Ovary (tissue), 7 donors: ENCODE measurements at regions not wholly inside any gene's neighbourhood (a gene's known extent, or its start where the extent isn't known, plus 50 kb on each side); places are given as distances from the start of the nearest gene placed in this dataset.

ENCODE experiments used
- DNase-seq, 5 donors: peaks; one replicate each; pipeline ENCODE4 v3.0.0-alpha.2; 2019 to 2020
- H3K27ac ChIP-seq, 2 donors: fragments of 200-600 bp; one replicate each; pipeline versions ENCODE4 v1.5.1 to v1.8.0; 2019 to 2022
- H3K27me3 ChIP-seq: fragments of 200-600 bp; one replicate; pipeline ENCODE4 v1.8.0; 2022
- H3K36me3 ChIP-seq: fragments of 200-600 bp; sonication (generic); one replicate; pipeline ENCODE4 v1.5.1; 2019
- H3K4me1 ChIP-seq: one replicate; pipeline ENCODE4 v1.8.1; 2013; ENCODE audit warnings: mild to moderate bottlenecking, moderate library complexity; ENCODE audit not compliant: insufficient read depth
- H3K4me3 ChIP-seq: fragments of 200-600 bp; sonication (generic); one replicate; pipeline ENCODE4 v1.5.1; 2017
- H3K9me3 ChIP-seq, 2 donors: fragments of 200-600 bp in 1 of 2; sonication (generic) in 1 of 2; one replicate each; pipeline versions ENCODE4 v1.5.1 to v1.8.1; 2013 to 2019; ENCODE audit warnings: mild to moderate bottlenecking in 1 of 2, moderate library complexity in 1 of 2
- EP300 ChIP-seq: sonication (generic); formaldehyde crosslinking; IDR thresholded peaks from one replicate; pipeline ENCODE4 v1.6.1; 2017; ENCODE audit warnings: antibody characterized with exemption
- POLR2A ChIP-seq: fragments of 450-650 bp; IDR thresholded peaks from one replicate; pipeline ENCODE4 v1.6.1; 2017; ENCODE audit warnings: antibody characterized with exemption, mild to moderate bottlenecking, moderate library complexity
- WGBS, 3 donors: extraction: QIAGEN DNeasy Blood & Tissue Kit in 1 of 3; methylation state at CpG; one replicate each; pipeline versions ENCODE4 v1.1.5 to v1.1.7; 2013 to 2017; 5-methylcytosine and 5-hydroxymethylcytosine counted together
- intact Hi-C, 4 donors: fragments of 100-400 bp; cut with DNase I; formaldehyde crosslinking; loops; one replicate each; pipeline versions ENCODE4 v1.11.0 to v1.15.1; 2022 to 2023
- TF ChIP-seq, protein P1 (sequence below), 3 donors: fragments of 450-650 bp in 2 of 3; fragments of 200-600 bp in 1 of 3; IDR thresholded peaks; one replicate each; pipeline versions ENCODE4 v1.5.1 to v1.8.0; 2016 to 2022; ENCODE audit warnings: antibody characterized with exemption in 3 of 3, mild to moderate bottlenecking in 1 of 3
- donor health status: DM: no; HTN: no; CAD: no; lungs with moderate emphysema.
- donor health status: DM: no; HTN: no; CAD: no.
- donor health status: Bipolar disorder and iron deficiency.
- donor health status: DM: no; HTN: no; CAD: no.
- donor health status: DM: yes; HTN: yes; CAD: no.

DNA sequence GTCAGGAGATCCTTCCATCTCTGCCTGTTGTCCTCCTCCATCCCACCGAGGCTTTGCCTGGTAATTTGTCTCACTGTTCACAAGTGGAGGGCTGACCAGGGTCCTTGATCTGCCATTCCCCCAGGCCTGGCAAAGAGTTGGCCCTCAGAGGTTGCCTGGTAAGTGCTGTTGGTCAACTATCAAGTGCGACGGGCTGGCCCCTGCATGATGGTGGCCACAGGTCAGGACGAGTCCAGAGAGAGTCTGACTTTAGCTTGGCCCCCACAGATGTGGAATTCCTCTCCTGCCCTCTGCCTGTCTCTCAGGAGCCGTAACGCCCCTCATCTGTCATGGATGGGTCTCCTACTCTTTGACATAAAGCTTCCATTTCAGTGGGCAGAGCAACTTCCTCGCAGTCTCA is 97.3 kb upstream of the SMIM21 start:
- Histone ChIP-seq H3K4me3 (no peak overlapping the region), H3K4me1 (no peaks in the 10 kb centered on the region), H3K27me3 (no peaks in the 10 kb centered on the region), H3K9me3 (no peaks in the 10 kb centered on the region), H3K36me3 (no peaks in the 10 kb centered on the region), H3K27ac (no peak overlapping the region)
- TF ChIP-seq EP300, result no peak
- TF ChIP-seq, protein P1, sequence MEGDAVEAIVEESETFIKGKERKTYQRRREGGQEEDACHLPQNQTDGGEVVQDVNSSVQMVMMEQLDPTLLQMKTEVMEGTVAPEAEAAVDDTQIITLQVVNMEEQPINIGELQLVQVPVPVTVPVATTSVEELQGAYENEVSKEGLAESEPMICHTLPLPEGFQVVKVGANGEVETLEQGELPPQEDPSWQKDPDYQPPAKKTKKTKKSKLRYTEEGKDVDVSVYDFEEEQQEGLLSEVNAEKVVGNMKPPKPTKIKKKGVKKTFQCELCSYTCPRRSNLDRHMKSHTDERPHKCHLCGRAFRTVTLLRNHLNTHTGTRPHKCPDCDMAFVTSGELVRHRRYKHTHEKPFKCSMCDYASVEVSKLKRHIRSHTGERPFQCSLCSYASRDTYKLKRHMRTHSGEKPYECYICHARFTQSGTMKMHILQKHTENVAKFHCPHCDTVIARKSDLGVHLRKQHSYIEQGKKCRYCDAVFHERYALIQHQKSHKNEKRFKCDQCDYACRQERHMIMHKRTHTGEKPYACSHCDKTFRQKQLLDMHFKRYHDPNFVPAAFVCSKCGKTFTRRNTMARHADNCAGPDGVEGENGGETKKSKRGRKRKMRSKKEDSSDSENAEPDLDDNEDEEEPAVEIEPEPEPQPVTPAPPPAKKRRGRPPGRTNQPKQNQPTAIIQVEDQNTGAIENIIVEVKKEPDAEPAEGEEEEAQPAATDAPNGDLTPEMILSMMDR (IDR thresholded peaks at IDR 0.05), result no peak
- TF ChIP-seq POLR2A, result no peak
- DNase-seq, result no peak
- intact Hi-C loops, result no loop called here
- WGBS, 3 donors, result 89 to 91% (median 90%) methylated on average over 7 of the region's 7 CpGs

DNA sequence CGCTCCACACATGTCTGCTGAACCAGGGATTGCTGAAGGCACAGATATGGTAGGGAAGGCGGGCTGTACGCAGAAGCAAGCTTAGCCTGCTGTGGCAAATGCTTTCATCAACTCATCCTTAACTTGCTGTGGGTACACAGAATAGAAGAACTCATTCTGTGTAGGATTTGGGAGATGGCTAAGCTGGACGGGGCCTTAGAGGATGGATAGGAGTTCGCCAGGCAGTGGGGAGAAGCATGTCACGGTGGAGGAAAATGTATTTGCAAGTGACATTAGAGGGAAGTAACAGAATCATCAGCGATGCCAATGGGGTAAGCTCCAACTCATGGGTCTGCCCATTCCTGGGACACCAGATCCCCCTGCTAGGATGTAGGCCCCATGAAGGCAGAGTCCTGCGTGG is 96.7 kb upstream of the SMIM21 start:
- Histone ChIP-seq H3K4me1 (no peaks in the 10 kb centered on the region), H3K9me3 (no peaks in the 10 kb centered on the region), H3K27ac (no peak overlapping the region), H3K36me3 (no peaks in the 10 kb centered on the region), H3K4me3 (no peak overlapping the region), H3K27me3 (no peaks in the 10 kb centered on the region)
- WGBS, 3 donors, result 95 to 96% (median 95%) methylated on average over 8 of the region's 8 CpGs
- TF ChIP-seq POLR2A (no peak), EP300 (no peak)
- TF ChIP-seq, protein P1 (IDR thresholded peaks at IDR 0.05), result no peak
- intact Hi-C loops, result no loop called here
- DNase-seq, result no peak

DNA sequence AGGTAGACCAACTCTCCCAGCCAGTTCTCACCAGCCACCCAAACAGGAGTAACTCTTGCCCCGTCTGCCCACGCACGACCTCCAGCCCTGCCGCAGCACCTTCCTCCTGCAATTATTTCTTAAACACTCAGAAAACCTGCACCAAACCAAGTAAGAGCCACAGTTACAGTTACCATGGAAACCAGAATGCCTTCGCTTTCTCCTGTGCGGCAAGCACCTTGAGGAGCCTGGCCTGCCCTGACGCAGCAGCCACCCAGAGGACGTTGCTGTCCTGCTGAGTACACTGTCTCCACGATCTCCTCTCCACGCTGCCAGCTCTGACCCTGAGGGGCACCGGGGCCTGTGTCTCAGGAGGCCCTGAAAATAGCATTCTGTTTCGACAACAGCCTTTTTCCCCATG is 94.3 kb upstream of the SMIM21 start:
- no peak for TF ChIP-seq POLR2A
- TF ChIP-seq, protein P1 (IDR thresholded peaks at IDR 0.05), result no peak
- TF ChIP-seq EP300, result no peak
- no peaks in the 10 kb centered on the region for H3K36me3 ChIP-seq
- no peak overlapping the region for H3K4me3 ChIP-seq
- no peaks in the 10 kb centered on the region for H3K27me3 ChIP-seq
- no peak overlapping the region for H3K27ac ChIP-seq
- DNase-seq, result no peak
- H3K9me3 ChIP-seq, result no peaks in the 10 kb centered on the region
- H3K4me1 ChIP-seq, result no peaks in the 10 kb centered on the region
- intact Hi-C loops, result no loop called here
- WGBS, 3 donors, result 78 to 86% (median 79%) methylated on average over 12 of the region's 12 CpGs

DNA sequence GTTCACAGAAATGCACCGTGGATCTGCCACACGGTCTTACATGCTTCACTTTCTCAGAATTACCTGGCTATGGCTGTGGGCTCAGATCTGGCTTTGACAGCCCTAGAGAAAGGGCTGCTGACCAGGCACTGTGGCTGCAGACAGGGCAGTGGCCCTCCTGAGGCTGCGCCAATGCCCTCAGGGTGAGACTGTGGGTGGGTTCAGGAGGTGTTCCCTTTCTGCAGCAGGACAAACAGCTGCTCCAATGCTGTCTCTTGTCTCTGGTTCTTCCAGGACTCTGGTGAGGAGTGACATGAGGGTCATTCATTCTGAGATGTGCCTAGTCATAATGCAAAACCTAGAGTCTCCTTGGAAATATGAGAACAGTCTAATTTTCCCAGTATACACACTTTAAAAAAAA is 90.5 kb upstream of the SMIM21 start:
- Histone ChIP-seq H3K27me3 (no peaks in the 10 kb centered on the region), H3K27ac (no peak overlapping the region), H3K4me3 (no peak overlapping the region), H3K9me3 (no peaks in the 10 kb centered on the region), H3K36me3 (no peaks in the 10 kb centered on the region), H3K4me1 (no peaks in the 10 kb centered on the region)
- DNase-seq, result no peak
- TF ChIP-seq POLR2A (no peak), EP300 (no peak)
- TF ChIP-seq, protein P1 (IDR thresholded peaks at IDR 0.05), result no peak
- 91 to 97% (median 93%) methylated on average over 3 of the region's 3 CpGs for WGBS, 3 donors
- intact Hi-C loops, result no loop called here

DNA sequence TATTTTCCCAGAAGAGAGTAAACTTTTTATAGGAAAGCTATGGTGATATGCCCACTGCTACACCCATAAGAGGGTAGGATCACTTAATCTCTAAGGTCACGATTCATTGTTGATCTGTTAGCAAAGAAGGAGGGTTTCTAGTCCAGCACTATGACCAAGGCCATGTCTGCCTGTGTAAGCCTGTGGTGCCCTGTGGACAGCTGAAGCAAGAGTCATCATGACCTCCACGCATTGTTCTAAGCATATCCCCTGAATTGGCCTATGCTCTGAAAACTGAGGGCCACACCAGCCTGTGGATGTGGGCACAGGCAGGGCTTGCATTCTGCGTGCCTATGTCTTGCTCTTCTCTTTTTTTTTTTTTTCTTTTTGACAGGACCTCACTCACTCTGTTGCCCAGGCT is 89.8 kb upstream of the SMIM21 start:
- no peak overlapping the region for H3K4me3 ChIP-seq
- no peak overlapping the region for H3K27ac ChIP-seq
- intact Hi-C loops, result no loop called here
- no peaks in the 10 kb centered on the region for H3K36me3 ChIP-seq
- H3K4me1 ChIP-seq, result no peaks in the 10 kb centered on the region
- WGBS, 3 donors, result 90 to 97% (median 97%) methylated on average over 3 of the region's 3 CpGs
- TF ChIP-seq POLR2A, result no peak
- TF ChIP-seq, protein P1 (IDR thresholded peaks at IDR 0.05), result no peak
- TF ChIP-seq EP300, result no peak
- DNase-seq, result no peak
- H3K27me3 ChIP-seq, result no peaks in the 10 kb centered on the region
- H3K9me3 ChIP-seq, result no peaks in the 10 kb centered on the region
